Activated B cell treated with CpG ODN at 0.5 μM for 24 hours (primary cell): ENCODE measurements at regions not wholly inside any gene's neighbourhood (a gene's known extent, or its start where the extent isn't known, plus 50 kb on each side); places are given as distances from the start of the nearest gene placed in this dataset.

Experiments used
- ATAC-seq: fragments of 200-7000 bp; cut with Tn5 transposase; one replicate; pipeline ENCODE4 v1.10.0; 2021; ENCODE audit warnings: low read depth, mild to moderate bottlenecking, moderate library complexity
- CTCF ChIA-PET: fragments of 350-600 bp; sonication (Branson Sonifier 250); formaldehyde crosslinking; loops from one replicate; lab custom pipeline; 2021; ENCODE audit warnings: antibody characterized with exemption; lab: Charles Lee
- POLR2A ChIA-PET: fragments of 350-600 bp; sonication (Branson Sonifier 250); formaldehyde crosslinking; loops from one replicate; lab custom pipeline; 2021; ENCODE audit warnings: antibody characterized with exemption; lab: Charles Lee
- DNase-seq: peaks from one replicate; pipeline ENCODE4 v3.0.0; 2022
- H3K27ac Mint-ChIP-seq: one replicate; pipeline ENCODE4 v1.8.0; 2020; ENCODE audit warnings: mixed read lengths
- H3K27me3 Mint-ChIP-seq: one replicate; pipeline ENCODE4 v1.8.0; 2021; ENCODE audit warnings: mixed read lengths
- H3K36me3 Mint-ChIP-seq: one replicate; pipeline ENCODE4 v1.8.0; 2021; ENCODE audit warnings: low read depth, mixed read lengths
- H3K4me1 Mint-ChIP-seq: one replicate; pipeline ENCODE4 v1.8.0; 2021; ENCODE audit warnings: mixed read lengths
- H3K4me3 Mint-ChIP-seq: one replicate; pipeline ENCODE4 v1.8.0; 2020; ENCODE audit warnings: mild to moderate bottlenecking, mixed read lengths
- H3K9me3 Mint-ChIP-seq: one replicate; pipeline ENCODE4 v1.8.0; 2020; ENCODE audit warnings: mixed read lengths
- intact Hi-C: fragments of 100-400 bp; cut with micrococcal nuclease; formaldehyde crosslinking; loops from one replicate; pipeline ENCODE4 v1.15.1; 2024
- TF ChIP-seq, protein P1 (sequence below): fragments of 200-600 bp; IDR thresholded peaks from one replicate; pipeline ENCODE4 v1.8.0; 2022; ENCODE audit warnings: antibody characterized with exemption, mild to moderate bottlenecking

DNA sequence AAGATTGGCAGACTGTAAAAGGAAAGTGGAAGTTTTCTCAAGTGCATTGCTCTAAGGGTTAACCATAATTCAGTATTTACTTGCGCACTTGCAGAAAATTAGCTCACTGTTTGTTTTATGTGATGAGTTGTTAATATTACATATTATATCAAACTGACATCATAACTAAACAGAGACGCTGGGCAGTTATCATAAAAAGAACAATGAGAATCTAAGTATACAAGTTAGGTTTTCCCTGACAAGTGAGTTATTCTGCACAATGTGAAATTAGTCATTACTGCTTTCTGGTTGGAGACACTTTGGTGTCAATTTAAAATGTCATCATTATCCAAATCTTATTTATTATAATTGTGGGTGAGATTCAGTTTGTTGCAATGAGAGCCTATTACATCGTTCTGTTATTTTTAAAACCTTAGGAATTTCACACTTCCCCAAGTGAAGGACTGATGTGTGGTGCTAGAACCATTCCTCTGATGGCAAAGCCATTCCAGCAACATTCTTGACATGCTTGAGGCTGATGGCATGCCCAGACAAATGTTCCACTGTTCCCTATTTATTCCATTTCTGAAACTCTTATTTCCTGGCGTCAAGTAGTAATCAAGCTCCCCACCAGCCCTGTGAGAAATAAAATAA, 90.1 kb upstream of the FLRT2 start:
- TF ChIP-seq, protein P1, sequence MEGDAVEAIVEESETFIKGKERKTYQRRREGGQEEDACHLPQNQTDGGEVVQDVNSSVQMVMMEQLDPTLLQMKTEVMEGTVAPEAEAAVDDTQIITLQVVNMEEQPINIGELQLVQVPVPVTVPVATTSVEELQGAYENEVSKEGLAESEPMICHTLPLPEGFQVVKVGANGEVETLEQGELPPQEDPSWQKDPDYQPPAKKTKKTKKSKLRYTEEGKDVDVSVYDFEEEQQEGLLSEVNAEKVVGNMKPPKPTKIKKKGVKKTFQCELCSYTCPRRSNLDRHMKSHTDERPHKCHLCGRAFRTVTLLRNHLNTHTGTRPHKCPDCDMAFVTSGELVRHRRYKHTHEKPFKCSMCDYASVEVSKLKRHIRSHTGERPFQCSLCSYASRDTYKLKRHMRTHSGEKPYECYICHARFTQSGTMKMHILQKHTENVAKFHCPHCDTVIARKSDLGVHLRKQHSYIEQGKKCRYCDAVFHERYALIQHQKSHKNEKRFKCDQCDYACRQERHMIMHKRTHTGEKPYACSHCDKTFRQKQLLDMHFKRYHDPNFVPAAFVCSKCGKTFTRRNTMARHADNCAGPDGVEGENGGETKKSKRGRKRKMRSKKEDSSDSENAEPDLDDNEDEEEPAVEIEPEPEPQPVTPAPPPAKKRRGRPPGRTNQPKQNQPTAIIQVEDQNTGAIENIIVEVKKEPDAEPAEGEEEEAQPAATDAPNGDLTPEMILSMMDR = no peak
- Mint-ChIP-seq H3K4me1 (no peaks in the 10 kb centered on the region), H3K36me3 (no peaks in the 10 kb centered on the region), H3K9me3 (no peaks in the 10 kb centered on the region), H3K27me3 (no peaks in the 10 kb centered on the region), H3K27ac (no peak overlapping the region), H3K4me3 (no peak overlapping the region)
- intact Hi-C loops = no loop called here
- ChIA-PET POLR2A (no interaction called here), CTCF (no interaction called here)
- DNase-seq (no peak), ATAC-seq (no peak)

DNA sequence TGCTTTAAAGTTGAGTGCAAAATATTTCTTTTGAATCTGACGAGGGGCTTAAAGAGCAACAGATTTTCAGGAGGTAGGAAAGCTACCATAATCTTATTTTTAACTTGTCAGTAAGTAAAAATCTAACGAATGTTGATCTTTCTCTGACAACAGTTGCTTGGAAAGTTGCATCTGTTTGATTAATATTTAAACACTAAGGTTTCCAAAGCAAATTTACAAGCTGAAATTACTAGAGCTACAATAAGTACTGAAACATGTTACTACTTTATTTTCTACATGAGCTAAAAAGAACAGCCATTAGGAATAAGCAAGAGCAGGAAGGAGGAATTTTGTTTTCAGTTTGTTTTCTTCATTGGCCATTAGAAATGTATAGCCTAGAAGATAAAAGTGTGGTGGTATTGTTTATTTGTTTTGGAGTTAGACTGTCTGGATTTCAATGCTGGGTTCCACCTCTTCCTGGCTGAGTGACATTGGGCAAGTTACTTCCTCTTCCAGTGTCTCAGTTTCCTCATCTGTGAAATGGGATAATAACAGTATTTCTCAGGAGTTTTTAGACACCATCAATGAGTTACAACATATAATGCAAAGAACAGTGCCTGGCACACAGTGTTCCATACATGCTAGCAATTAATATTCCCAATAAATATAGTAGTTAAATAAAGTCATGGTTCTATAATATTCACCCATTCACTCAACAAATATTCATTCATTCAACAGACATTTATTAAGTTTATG, 87.9 kb upstream of the FLRT2 start:
- H3K27ac Mint-ChIP-seq = no peak overlapping the region
- no peaks in the 10 kb centered on the region for H3K27me3 Mint-ChIP-seq
- ChIA-PET CTCF (no interaction called here), POLR2A (no interaction called here)
- H3K9me3 Mint-ChIP-seq = no peaks in the 10 kb centered on the region
- intact Hi-C loops = no loop called here
- H3K4me3 Mint-ChIP-seq = no peak overlapping the region
- ATAC-seq = no peak
- H3K36me3 Mint-ChIP-seq = no peaks in the 10 kb centered on the region
- TF ChIP-seq, protein P1 = no peak
- no peaks in the 10 kb centered on the region for H3K4me1 Mint-ChIP-seq
- DNase-seq = no peak

DNA sequence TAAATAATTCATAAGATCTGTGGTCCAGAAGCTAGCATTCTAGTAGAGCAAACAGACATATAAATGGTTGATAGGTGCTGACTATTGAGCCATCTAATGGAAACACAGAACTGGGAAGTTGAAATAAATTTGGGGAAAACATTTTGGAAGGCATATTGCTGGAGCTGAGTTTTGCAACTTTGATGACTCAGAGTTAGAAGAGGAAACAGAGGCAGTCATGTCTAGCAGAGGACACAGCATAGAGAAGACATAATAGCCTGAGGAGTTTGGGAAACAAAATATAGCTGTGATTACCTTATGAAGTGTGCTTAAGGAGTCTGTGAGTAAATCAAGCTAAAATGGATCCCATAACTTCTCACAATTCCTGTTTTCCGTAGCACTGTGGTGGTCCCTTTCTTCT, 86.9 kb upstream of the FLRT2 start:
- DNase-seq (no peak), ATAC-seq (no peak)
- Mint-ChIP-seq H3K36me3 (no peaks in the 10 kb centered on the region), H3K9me3 (peaks cover 2% of the 10 kb centered on the region), H3K27ac (no peak overlapping the region), H3K27me3 (no peaks in the 10 kb centered on the region), H3K4me3 (no peak overlapping the region), H3K4me1 (no peaks in the 10 kb centered on the region)
- CTCF ChIA-PET = no interaction called here
- intact Hi-C loops = no loop called here
- POLR2A ChIA-PET = no interaction called here
- TF ChIP-seq, protein P1 = no peak

DNA sequence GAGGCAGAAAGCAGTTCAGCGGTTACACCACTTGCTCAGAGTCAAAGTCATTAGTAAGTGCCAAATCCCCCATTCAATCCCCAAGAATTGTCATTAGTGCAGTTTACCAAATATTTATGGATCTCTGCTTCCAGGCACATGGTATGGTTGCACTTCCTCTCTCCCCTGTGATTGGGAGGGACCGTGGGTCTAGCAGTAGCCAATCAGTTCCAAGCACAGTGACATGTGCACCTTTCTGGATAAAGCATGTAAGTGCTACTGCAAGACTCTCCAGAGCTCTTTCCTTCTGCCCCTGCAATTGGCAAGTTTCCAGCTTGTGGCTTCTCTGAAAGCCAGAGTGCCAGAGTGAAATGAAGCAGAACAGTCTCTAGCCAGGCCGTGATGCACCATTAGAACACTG, 85.3 kb upstream of the FLRT2 start:
- no peaks in the 10 kb centered on the region for H3K36me3 Mint-ChIP-seq
- ChIA-PET CTCF (no interaction called here), POLR2A (no interaction called here)
- H3K9me3 Mint-ChIP-seq = peaks cover 3% of the 10 kb centered on the region
- DNase-seq (no peak), ATAC-seq (no peak)
- intact Hi-C loops = no loop called here
- no peak overlapping the region for H3K27ac Mint-ChIP-seq
- TF ChIP-seq, protein P1 = no peak
- H3K4me1 Mint-ChIP-seq = no peaks in the 10 kb centered on the region
- H3K27me3 Mint-ChIP-seq = no peaks in the 10 kb centered on the region
- no peak overlapping the region for H3K4me3 Mint-ChIP-seq

DNA sequence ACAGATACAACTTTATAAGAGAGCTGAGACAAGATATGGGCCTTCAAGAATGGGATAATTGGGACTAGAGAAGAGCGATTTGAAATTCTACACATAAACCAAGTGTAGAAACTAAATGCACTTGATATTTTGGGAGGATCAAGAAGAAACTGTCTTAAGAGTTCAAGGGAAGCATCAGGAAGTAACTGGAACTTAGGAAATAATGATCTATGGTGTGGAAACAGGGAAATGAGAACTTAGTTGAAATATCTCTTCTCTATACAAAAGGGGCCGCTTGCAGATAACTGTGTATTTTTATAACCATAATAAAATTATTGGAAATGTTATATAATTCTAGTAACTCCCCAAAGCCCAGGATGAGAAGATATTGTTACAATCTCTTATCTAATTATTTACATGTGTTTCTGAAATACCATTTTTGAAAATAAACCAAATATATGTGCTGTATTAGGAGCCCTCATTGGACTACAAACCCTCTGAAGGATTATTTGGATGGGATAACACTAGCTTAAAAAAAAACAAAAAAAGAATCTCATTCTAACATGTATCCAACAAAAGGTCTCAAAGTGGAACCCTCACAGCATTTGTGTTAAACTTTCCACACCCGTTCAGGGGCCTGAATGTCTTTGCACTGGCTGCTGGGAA, 84.7 kb upstream of the FLRT2 start:
- intact Hi-C loops = no loop called here
- TF ChIP-seq, protein P1 = no peak
- Mint-ChIP-seq H3K27me3 (no peaks in the 10 kb centered on the region), H3K4me3 (no peak overlapping the region), H3K36me3 (no peaks in the 10 kb centered on the region), H3K4me1 (no peaks in the 10 kb centered on the region), H3K9me3 (peaks cover 3% of the 10 kb centered on the region), H3K27ac (no peak overlapping the region)
- ATAC-seq (no peak), DNase-seq (no peak)
- ChIA-PET POLR2A (no interaction called here), CTCF (no interaction called here)
